ENCODE measurements at regions not wholly inside any gene's neighbourhood (a gene's known extent, or its start where the extent isn't known, plus 50 kb on each side); places are given as distances from the start of the nearest gene placed in this dataset.

GRCh38 chr5:158060212-158060611 is 201.3 kb upstream of the CLINT1 start:
- H4K20me1 ChIP-seq (ENCODE audit: insufficient read depth, low read length): no peaks in the 10 kb centered on the region
- H3K27me3 ChIP-seq (ENCODE audit: insufficient read depth, low read length): no peaks in the 10 kb centered on the region
- no peak overlapping the region for H3K27ac ChIP-seq (ENCODE audit: low read depth, low read length, poor library complexity, severe bottlenecking)
- TF ChIP-seq CTCF (IDR thresholded peaks at IDR 0.05; ENCODE audit: low read length) (no peak), EZH2 (IDR thresholded peaks at IDR 0.05; ENCODE audit: borderline replicate concordance, low read length) (no peak)
- no peaks in the 10 kb centered on the region for H3K36me3 ChIP-seq (ENCODE audit: insufficient read depth, low read length)
- H3K4me3 ChIP-seq (ENCODE audit: low read depth, low read length, poor library complexity, severe bottlenecking): no peak overlapping the region
- no peaks in the 10 kb centered on the region for H3K79me2 ChIP-seq (ENCODE audit: insufficient read depth, low read length)
- H3K9ac ChIP-seq (ENCODE audit: low read length): no peak overlapping the region
- no peaks in the 10 kb centered on the region for H3K9me2 ChIP-seq (ENCODE audit: low read depth, low read length)
- no peaks in the 10 kb centered on the region for H3K4me1 ChIP-seq (ENCODE audit: insufficient read depth, low read length, severe bottlenecking)
- no peaks in the 10 kb centered on the region for H3F3A ChIP-seq (ENCODE audit: insufficient read depth, low read length)
- H3K9me3 ChIP-seq (ENCODE audit: low read length): no peaks in the 10 kb centered on the region
- H3K4me2 ChIP-seq (ENCODE audit: low read length): no peak overlapping the region
- no peak overlapping the region for H2AFZ ChIP-seq (ENCODE audit: low read length)

- no peaks in the 10 kb centered on the region for H3K79me2 ChIP-seq (ENCODE audit: insufficient read depth, low read length)
- TF ChIP-seq CTCF (IDR thresholded peaks at IDR 0.05; ENCODE audit: low read length) (no peak), EZH2 (IDR thresholded peaks at IDR 0.05; ENCODE audit: borderline replicate concordance, low read length) (no peak)
- no peak overlapping the region for H3K9ac ChIP-seq (ENCODE audit: low read length)
- H2AFZ ChIP-seq (ENCODE audit: low read length): no peak overlapping the region
- no peaks in the 10 kb centered on the region for H4K20me1 ChIP-seq (ENCODE audit: insufficient read depth, low read length)
- no peaks in the 10 kb centered on the region for H3K36me3 ChIP-seq (ENCODE audit: insufficient read depth, low read length)
- H3F3A ChIP-seq (ENCODE audit: insufficient read depth, low read length): no peaks in the 10 kb centered on the region
- no peaks in the 10 kb centered on the region for H3K9me2 ChIP-seq (ENCODE audit: low read depth, low read length)
- H3K9me3 ChIP-seq (ENCODE audit: low read length): no peaks in the 10 kb centered on the region
- no peaks in the 10 kb centered on the region for H3K27me3 ChIP-seq (ENCODE audit: insufficient read depth, low read length)
- no peak overlapping the region for H3K4me2 ChIP-seq (ENCODE audit: low read length)
- no peaks in the 10 kb centered on the region for H3K4me1 ChIP-seq (ENCODE audit: insufficient read depth, low read length, severe bottlenecking)
- H3K4me3 ChIP-seq (ENCODE audit: low read depth, low read length, poor library complexity, severe bottlenecking): no peak overlapping the region
- H3K27ac ChIP-seq (ENCODE audit: low read depth, low read length, poor library complexity, severe bottlenecking): no peak overlapping the region
These were observed 199.5 kb upstream of the CLINT1 start for GRCh38 chr5:158058208-158059120.

- no peak overlapping the region for H2AFZ ChIP-seq (ENCODE audit: low read length)
- no peaks in the 10 kb centered on the region for H3K27me3 ChIP-seq (ENCODE audit: insufficient read depth, low read length)
- no peaks in the 10 kb centered on the region for H3F3A ChIP-seq (ENCODE audit: insufficient read depth, low read length)
- no peak overlapping the region for H3K4me2 ChIP-seq (ENCODE audit: low read length)
- H3K27ac ChIP-seq (ENCODE audit: low read depth, low read length, poor library complexity, severe bottlenecking): no peak overlapping the region
- TF ChIP-seq CTCF (IDR thresholded peaks at IDR 0.05; ENCODE audit: low read length): no peak
- TF ChIP-seq EZH2 (IDR thresholded peaks at IDR 0.05; ENCODE audit: borderline replicate concordance, low read length): no peak
- no peaks in the 10 kb centered on the region for H3K4me1 ChIP-seq (ENCODE audit: insufficient read depth, low read length, severe bottlenecking)
- H3K79me2 ChIP-seq (ENCODE audit: insufficient read depth, low read length): no peaks in the 10 kb centered on the region
- H3K9me3 ChIP-seq (ENCODE audit: low read length): no peaks in the 10 kb centered on the region
- no peaks in the 10 kb centered on the region for H3K9me2 ChIP-seq (ENCODE audit: low read depth, low read length)
- no peaks in the 10 kb centered on the region for H3K36me3 ChIP-seq (ENCODE audit: insufficient read depth, low read length)
- no peak overlapping the region for H3K9ac ChIP-seq (ENCODE audit: low read length)
- H4K20me1 ChIP-seq (ENCODE audit: insufficient read depth, low read length): no peaks in the 10 kb centered on the region
- H3K4me3 ChIP-seq (ENCODE audit: low read depth, low read length, poor library complexity, severe bottlenecking): no peak overlapping the region
These were observed 197.3 kb upstream of the CLINT1 start for GRCh38 chr5:158056130-158056825.
